ENCODE measurements at regions not wholly inside any gene's neighbourhood (a gene's known extent, or its start where the extent isn't known, plus 50 kb on each side); places are given as distances from the start of the nearest gene placed in this dataset.

DNA sequence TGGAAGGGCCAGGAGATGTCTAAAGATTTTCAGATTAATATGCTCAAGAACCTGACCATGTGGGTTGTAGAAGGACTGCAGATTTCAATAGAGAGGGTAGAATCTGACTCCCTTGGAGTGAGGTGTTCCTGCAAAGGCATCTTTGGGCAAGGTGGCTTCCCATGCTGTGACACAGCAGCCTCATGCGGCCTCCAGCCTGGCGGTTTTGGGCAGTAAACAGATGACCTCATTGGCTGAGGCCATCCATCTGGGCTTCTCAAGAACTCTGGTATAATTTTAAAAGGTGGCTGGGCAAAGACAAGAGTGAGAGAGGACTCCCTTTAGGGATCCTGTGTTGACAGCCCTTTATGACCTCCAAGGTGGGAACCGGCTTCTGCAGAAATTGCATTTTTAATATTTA, 90.3 kb upstream of the ERCC6L2 start:
- no peak for DNase-seq (ENCODE audit: low read depth in 1 of 2, low spot score in 1 of 2)
- Histone ChIP-seq H3K27me3 (ENCODE audit: insufficient read depth, poor library complexity, severe bottlenecking) (no peaks in the 10 kb centered on the region), H3K4me3 (replicated peaks; ENCODE audit: insufficient read depth, low read length) (no peak overlapping the region), H3K27ac (replicated peaks) (no peak overlapping the region)
- TF ChIP-seq GABPA (IDR thresholded peaks at IDR 0.05; ENCODE audit: low read depth): no peak
- TF ChIP-seq, protein P1, sequence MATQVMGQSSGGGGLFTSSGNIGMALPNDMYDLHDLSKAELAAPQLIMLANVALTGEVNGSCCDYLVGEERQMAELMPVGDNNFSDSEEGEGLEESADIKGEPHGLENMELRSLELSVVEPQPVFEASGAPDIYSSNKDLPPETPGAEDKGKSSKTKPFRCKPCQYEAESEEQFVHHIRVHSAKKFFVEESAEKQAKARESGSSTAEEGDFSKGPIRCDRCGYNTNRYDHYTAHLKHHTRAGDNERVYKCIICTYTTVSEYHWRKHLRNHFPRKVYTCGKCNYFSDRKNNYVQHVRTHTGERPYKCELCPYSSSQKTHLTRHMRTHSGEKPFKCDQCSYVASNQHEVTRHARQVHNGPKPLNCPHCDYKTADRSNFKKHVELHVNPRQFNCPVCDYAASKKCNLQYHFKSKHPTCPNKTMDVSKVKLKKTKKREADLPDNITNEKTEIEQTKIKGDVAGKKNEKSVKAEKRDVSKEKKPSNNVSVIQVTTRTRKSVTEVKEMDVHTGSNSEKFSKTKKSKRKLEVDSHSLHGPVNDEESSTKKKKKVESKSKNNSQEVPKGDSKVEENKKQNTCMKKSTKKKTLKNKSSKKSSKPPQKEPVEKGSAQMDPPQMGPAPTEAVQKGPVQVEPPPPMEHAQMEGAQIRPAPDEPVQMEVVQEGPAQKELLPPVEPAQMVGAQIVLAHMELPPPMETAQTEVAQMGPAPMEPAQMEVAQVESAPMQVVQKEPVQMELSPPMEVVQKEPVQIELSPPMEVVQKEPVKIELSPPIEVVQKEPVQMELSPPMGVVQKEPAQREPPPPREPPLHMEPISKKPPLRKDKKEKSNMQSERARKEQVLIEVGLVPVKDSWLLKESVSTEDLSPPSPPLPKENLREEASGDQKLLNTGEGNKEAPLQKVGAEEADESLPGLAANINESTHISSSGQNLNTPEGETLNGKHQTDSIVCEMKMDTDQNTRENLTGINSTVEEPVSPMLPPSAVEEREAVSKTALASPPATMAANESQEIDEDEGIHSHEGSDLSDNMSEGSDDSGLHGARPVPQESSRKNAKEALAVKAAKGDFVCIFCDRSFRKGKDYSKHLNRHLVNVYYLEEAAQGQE (IDR thresholded peaks at IDR 0.05; ENCODE audit: insufficient replicate concordance, low read depth): no peak

DNA sequence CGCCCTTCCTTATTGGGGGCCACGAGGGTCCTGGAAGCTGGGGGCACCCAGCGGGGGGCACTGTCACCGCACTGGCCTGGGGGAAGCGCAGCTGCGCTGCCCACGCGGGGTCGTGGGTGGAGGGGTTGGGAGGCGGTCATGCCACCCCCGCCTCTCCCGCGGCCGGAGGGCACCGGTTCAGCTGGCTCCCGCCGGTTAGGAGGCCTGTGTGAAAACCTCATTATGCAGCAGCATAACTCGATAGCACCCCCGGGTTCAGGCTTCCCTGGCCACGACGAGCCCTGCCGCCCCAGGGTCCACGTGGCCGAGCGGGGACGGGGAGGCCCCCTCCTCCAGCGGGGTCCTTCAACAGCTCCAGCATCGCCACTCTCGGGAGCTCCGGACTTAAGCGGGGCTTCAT, 91.2 kb upstream of the ERCC6L2 start:
- DNase-seq (ENCODE audit: low read depth in 1 of 2, low spot score in 1 of 2): no peak
- Histone ChIP-seq H3K27me3 (ENCODE audit: insufficient read depth, poor library complexity, severe bottlenecking) (no peaks in the 10 kb centered on the region), H3K4me3 (replicated peaks; ENCODE audit: insufficient read depth, low read length) (no peak overlapping the region), H3K27ac (replicated peaks) (no peak overlapping the region)
- TF ChIP-seq SPI1 (IDR thresholded peaks at IDR 0.05; ENCODE audit: borderline replicate concordance, low read depth) (no peak), GABPA (IDR thresholded peaks at IDR 0.05; ENCODE audit: low read depth) (no peak)
- TF ChIP-seq, protein P2, sequence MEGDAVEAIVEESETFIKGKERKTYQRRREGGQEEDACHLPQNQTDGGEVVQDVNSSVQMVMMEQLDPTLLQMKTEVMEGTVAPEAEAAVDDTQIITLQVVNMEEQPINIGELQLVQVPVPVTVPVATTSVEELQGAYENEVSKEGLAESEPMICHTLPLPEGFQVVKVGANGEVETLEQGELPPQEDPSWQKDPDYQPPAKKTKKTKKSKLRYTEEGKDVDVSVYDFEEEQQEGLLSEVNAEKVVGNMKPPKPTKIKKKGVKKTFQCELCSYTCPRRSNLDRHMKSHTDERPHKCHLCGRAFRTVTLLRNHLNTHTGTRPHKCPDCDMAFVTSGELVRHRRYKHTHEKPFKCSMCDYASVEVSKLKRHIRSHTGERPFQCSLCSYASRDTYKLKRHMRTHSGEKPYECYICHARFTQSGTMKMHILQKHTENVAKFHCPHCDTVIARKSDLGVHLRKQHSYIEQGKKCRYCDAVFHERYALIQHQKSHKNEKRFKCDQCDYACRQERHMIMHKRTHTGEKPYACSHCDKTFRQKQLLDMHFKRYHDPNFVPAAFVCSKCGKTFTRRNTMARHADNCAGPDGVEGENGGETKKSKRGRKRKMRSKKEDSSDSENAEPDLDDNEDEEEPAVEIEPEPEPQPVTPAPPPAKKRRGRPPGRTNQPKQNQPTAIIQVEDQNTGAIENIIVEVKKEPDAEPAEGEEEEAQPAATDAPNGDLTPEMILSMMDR (IDR thresholded peaks at IDR 0.05; ENCODE audit: insufficient read depth, low read length): no peak

DNA sequence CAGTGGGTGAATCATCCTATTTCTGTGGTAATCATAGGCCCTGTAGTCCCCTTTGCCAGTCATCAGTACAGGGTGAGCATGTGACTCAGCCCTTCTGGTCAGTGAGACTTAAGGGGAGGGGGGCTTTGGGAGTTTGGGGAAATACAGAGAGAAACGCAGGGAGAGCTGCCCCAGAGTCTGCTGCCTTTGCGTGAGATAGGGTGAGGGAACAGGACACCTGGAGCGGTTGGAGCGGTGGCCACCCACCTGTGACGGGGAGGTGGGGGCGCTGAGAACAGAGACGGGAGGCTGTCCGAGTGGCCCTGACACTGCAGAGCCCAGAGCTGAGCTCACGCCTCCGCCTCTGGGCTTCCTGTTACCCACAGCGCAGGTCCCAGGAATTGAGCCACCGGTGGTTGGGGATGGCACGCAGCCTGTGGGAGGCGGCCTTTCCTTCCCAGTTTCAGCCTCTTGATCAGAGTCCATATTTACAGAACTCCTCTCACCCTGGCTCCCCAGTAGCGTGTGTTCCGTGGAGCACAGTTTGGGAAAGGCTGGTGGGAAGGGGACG, 92.0 kb upstream of the ERCC6L2 start:
- Histone ChIP-seq H3K27ac (replicated peaks) (no peak overlapping the region), H3K4me3 (replicated peaks; ENCODE audit: insufficient read depth, low read length) (no peak overlapping the region), H3K27me3 (ENCODE audit: insufficient read depth, poor library complexity, severe bottlenecking) (no peaks in the 10 kb centered on the region)
- TF ChIP-seq, protein P1 (IDR thresholded peaks at IDR 0.05; ENCODE audit: insufficient replicate concordance, low read depth): no peak
- TF ChIP-seq GABPA (IDR thresholded peaks at IDR 0.05; ENCODE audit: low read depth) (no peak), POLR2AphosphoS5 (IDR thresholded peaks at IDR 0.05; ENCODE audit: low read depth) (no peak), SPI1 (IDR thresholded peaks at IDR 0.05; ENCODE audit: borderline replicate concordance, low read depth) (no peak)
- TF ChIP-seq, protein P2 (IDR thresholded peaks at IDR 0.05; ENCODE audit: insufficient read depth, low read length): no peak
- DNase-seq (ENCODE audit: low read depth in 1 of 2, low spot score in 1 of 2): no peak

- no peak for TF ChIP-seq POLR2AphosphoS5 (IDR thresholded peaks at IDR 0.05; ENCODE audit: low read depth)
- TF ChIP-seq SPI1 (IDR thresholded peaks at IDR 0.05; ENCODE audit: borderline replicate concordance, low read depth): no peak
- TF ChIP-seq, protein P2 (IDR thresholded peaks at IDR 0.05; ENCODE audit: insufficient read depth, low read length): no peak
- no peak for TF ChIP-seq GABPA (IDR thresholded peaks at IDR 0.05; ENCODE audit: low read depth)
- TF ChIP-seq, protein P1 (IDR thresholded peaks at IDR 0.05; ENCODE audit: insufficient replicate concordance, low read depth): no peak
- no peak overlapping the region for H3K27ac ChIP-seq (replicated peaks)
- no peaks in the 10 kb centered on the region for H3K27me3 ChIP-seq (ENCODE audit: insufficient read depth, poor library complexity, severe bottlenecking)
- no peak overlapping the region for H3K4me3 ChIP-seq (replicated peaks; ENCODE audit: insufficient read depth, low read length)
- no peak for DNase-seq (ENCODE audit: low read depth in 1 of 2, low spot score in 1 of 2)
Observed at GRCh38 chr9:95780751-95781150, 94.7 kb upstream of the ERCC6L2 start.

Measured in HL-60 (cell line).